HEK293T (cell line): ENCODE measurements at regions not wholly inside any gene's neighbourhood (a gene's known extent, or its start where the extent isn't known, plus 50 kb on each side); places are given as distances from the start of the nearest gene placed in this dataset.

Experiments
- ARNT ChIP-seq: fragments of 450-650 bp; IDR thresholded peaks from 2 replicates; pipeline ENCODE4 v1.6.1; 2017; ENCODE audit warnings: mild to moderate bottlenecking
- BHLHE40 ChIP-seq: fragments of 450-650 bp; IDR thresholded peaks from 2 replicates; pipeline ENCODE4 v1.6.1; 2016; ENCODE audit warnings: mild to moderate bottlenecking, moderate library complexity, borderline replicate concordance
- FOXA1 ChIP-seq: fragments of 450-650 bp; IDR thresholded peaks from 2 replicates; pipeline ENCODE4 v1.6.1; 2016; ENCODE audit warnings: mild to moderate bottlenecking
- FOXK2 ChIP-seq: fragments of 450-650 bp; IDR thresholded peaks from 2 replicates; pipeline ENCODE4 v1.6.1; 2016; ENCODE audit warnings: mild to moderate bottlenecking
- FOXM1 ChIP-seq: fragments of 450-650 bp; IDR thresholded peaks from 2 replicates; pipeline ENCODE4 v1.6.1; 2017; ENCODE audit warnings: mild to moderate bottlenecking, borderline replicate concordance
- LEF1 ChIP-seq: fragments of 450-650 bp; IDR thresholded peaks from 2 replicates; pipeline ENCODE4 v1.6.1; 2017; ENCODE audit warnings: mild to moderate bottlenecking, borderline replicate concordance
- NFRKB ChIP-seq: fragments of 450-650 bp; IDR thresholded peaks from 2 replicates; pipeline ENCODE4 v1.6.1; 2016; ENCODE audit warnings: mild to moderate bottlenecking, moderate library complexity
- PKNOX1 ChIP-seq: fragments of 450-650 bp; IDR thresholded peaks from 2 replicates; pipeline ENCODE4 v1.6.1; 2016
- SUZ12 ChIP-seq: fragments of 450-650 bp; IDR thresholded peaks from 2 replicates; pipeline ENCODE4 v1.6.1; 2016; ENCODE audit warnings: mild to moderate bottlenecking
- TARDBP ChIP-seq: fragments of 450-650 bp; IDR thresholded peaks from 2 replicates; pipeline ENCODE4 v1.6.1; 2016

DNA sequence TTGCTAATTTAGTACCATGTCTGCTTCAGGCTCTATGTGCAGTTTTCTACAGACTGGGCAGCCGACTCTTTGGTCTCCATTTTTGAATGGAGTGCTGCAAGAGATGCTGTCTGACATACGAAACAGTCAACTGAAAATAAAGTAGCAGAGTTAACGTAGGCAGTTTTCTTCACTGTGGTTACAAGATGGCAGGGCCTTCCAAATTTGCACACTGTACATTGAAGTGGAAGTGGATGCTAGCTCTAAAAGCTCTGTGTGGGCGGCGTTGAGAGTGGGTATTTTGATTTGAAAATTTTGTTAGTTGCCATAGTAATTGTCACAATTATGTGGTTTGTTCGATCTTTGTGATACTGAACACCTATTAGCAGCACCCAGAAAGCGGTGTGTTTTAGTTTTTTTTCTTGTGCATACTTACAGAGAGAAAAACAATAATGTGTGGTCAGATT is 154.9 kb upstream of the ATP2B1 start:
- TF ChIP-seq TARDBP, result no peak
- no peak for TF ChIP-seq SUZ12
- TF ChIP-seq BHLHE40, result no peak
- TF ChIP-seq FOXA1, result no peak
- TF ChIP-seq ARNT, result no peak
- TF ChIP-seq NFRKB, result no peak
- TF ChIP-seq LEF1, result no peak
- no peak for TF ChIP-seq PKNOX1
- no peak for TF ChIP-seq FOXK2
- no peak for TF ChIP-seq FOXM1
